ENCODE measurements at regions not wholly inside any gene's neighbourhood (a gene's known extent, or its start where the extent isn't known, plus 50 kb on each side); places are given as distances from the start of the nearest gene placed in this dataset.

DNA sequence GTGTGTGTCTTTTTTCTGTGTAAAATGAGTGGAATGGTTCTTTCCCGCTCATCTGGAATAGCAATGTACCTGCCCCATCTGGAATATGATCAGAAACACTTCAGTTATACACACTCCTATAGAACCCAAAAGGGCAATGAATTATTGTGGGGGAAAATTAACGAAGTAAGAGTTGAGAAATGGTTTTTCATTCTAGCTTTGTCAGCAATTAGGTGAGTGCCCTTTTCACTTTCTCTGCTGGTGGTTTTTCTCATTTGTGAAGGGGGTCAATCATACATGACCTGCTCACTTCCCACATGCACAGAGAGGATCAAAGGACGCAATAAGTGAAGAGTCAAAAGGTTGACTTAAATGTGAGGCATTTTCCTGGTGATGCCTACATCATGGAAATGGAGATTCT, 168.0 kb downstream of the HS3ST3B1 start:
- Histone ChIP-seq H3K27me3 (replicated peaks) (no peaks in the 10 kb centered on the region), H3K27ac (no peak overlapping the region), H3K36me3 (replicated peaks) (no peaks in the 10 kb centered on the region), H3K4me3 (ENCODE audit: low read depth, low read length) (no peak overlapping the region)
- no peak for TF ChIP-seq CTCF (IDR thresholded peaks at IDR 0.05; ENCODE audit: low read depth, low read length, missing control alignments)
- DNase-seq: no peak
- in situ Hi-C loops (cut with HindIII; ENCODE audit: low pct_ligation_motif_present, low sequenced_read_pairs): no loop called here

GRCh38 chr17:14461227-14461548, 160.3 kb downstream of the HS3ST3B1 start:
- no peak overlapping the region for H3K4me3 ChIP-seq (ENCODE audit: low read depth, low read length)
- TF ChIP-seq CTCF (IDR thresholded peaks at IDR 0.05; ENCODE audit: low read depth, low read length, missing control alignments): no peak
- in situ Hi-C loops (cut with HindIII; ENCODE audit: low pct_ligation_motif_present, low sequenced_read_pairs): no loop called here

DNA sequence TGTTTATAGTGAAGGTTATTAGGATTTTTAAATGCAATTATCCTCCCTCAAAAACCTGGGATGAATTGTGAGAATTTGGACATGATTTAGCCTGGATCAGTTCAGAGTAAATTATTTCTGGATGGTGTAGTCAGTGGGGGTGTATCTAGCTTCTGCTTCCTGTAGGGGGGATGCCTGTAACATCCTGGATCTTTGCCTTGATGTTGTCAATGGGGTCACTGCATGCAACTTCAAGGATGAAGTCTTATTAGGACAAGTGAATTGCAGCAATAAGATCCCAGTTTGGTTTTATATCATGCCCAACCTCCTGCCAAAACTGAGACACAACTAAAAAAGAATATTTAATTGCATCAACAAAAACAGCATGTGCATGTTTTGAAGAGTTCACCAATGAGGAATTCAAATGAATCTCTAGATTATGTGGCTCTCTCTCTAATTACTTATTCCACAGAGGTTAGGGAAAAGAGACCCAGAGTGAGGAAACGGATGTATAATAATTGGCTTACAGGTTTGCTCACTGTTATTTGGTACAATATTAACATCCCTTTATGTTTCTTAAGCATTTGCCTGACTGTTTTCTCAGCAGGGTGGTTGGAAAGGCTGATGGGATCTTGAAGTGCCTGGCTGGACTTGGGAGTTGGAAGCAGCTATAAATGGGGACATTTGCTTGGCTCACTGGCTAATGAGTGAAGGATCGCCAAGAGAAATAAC, 159.8 kb downstream of the HS3ST3B1 start:
- DNase-seq: no peak
- Histone ChIP-seq H3K27ac (no peak overlapping the region), H3K27me3 (replicated peaks) (no peaks in the 10 kb centered on the region), H3K4me3 (ENCODE audit: low read depth, low read length) (no peak overlapping the region), H3K36me3 (replicated peaks) (no peaks in the 10 kb centered on the region)
- TF ChIP-seq CTCF (IDR thresholded peaks at IDR 0.05; ENCODE audit: low read depth, low read length, missing control alignments): no peak
- in situ Hi-C loops (cut with HindIII; ENCODE audit: low pct_ligation_motif_present, low sequenced_read_pairs): no loop called here

More at GRCh38 chr17:14461227-14461548, 160.3 kb downstream of the HS3ST3B1 start:
- no peak for DNase-seq
- H3K36me3 ChIP-seq (replicated peaks): no peaks in the 10 kb centered on the region
- no peaks in the 10 kb centered on the region for H3K27me3 ChIP-seq (replicated peaks)
- no peak overlapping the region for H3K27ac ChIP-seq

- no peak overlapping the region for H3K4me3 ChIP-seq (ENCODE audit: low read depth, low read length)
- no peaks in the 10 kb centered on the region for H3K27me3 ChIP-seq (replicated peaks)
- H3K36me3 ChIP-seq (replicated peaks): no peaks in the 10 kb centered on the region
- H3K27ac ChIP-seq: no peak overlapping the region
- no peak for DNase-seq
- TF ChIP-seq CTCF (IDR thresholded peaks at IDR 0.05; ENCODE audit: low read depth, low read length, missing control alignments): no peak
- in situ Hi-C loops (cut with HindIII; ENCODE audit: low pct_ligation_motif_present, low sequenced_read_pairs): no loop called here
Observed at GRCh38 chr17:14459955-14460354, 159.1 kb downstream of the HS3ST3B1 start.

GRCh38 chr17:14458724-14459123, 157.8 kb downstream of the HS3ST3B1 start:
- in situ Hi-C loops (cut with HindIII; ENCODE audit: low pct_ligation_motif_present, low sequenced_read_pairs): no loop called here

More at GRCh38 chr17:14458724-14459123, 157.8 kb downstream of the HS3ST3B1 start:
- H3K27me3 ChIP-seq (replicated peaks): no peaks in the 10 kb centered on the region
- no peak overlapping the region for H3K4me3 ChIP-seq (ENCODE audit: low read depth, low read length)
- no peak overlapping the region for H3K27ac ChIP-seq
- TF ChIP-seq CTCF (IDR thresholded peaks at IDR 0.05; ENCODE audit: low read depth, low read length, missing control alignments): no peak
- no peak for DNase-seq
- no peaks in the 10 kb centered on the region for H3K36me3 ChIP-seq (replicated peaks)
